DMS 273 (cell line): ENCODE measurements at regions not wholly inside any gene's neighbourhood (a gene's known extent, or its start where the extent isn't known, plus 50 kb on each side); places are given as distances from the start of the nearest gene placed in this dataset.

ENCODE experiments used
- DNase-seq: peaks from one replicate; lab custom pipeline; 2025; ENCODE audit not compliant: unreplicated experiment; lab: John Stamatoyannopoulos, UW

- DNase-seq, result no peak
These were observed 57.5 kb upstream of the FREM1 start for GRCh38 chr9:14967450-14968321.

GRCh38 chr9:14962193-14962882 is 52.1 kb upstream of the FREM1 start:
- no peak for DNase-seq

- DNase-seq, result no peak
These were observed 51.3 kb upstream of the FREM1 start for GRCh38 chr9:14961372-14962068.

- DNase-seq, result no peak
These were observed 50.7 kb upstream of the FREM1 start for GRCh38 chr9:14960881-14961280.
